ENCODE measurements at regions not wholly inside any gene's neighbourhood (a gene's known extent, or its start where the extent isn't known, plus 50 kb on each side); places are given as distances from the start of the nearest gene placed in this dataset.

- H4K91ac ChIP-seq (replicated peaks; ENCODE audit: insufficient read length, low read length), result no peak overlapping the region
- H2BK20ac ChIP-seq (ENCODE audit: low read length), result no peak overlapping the region
- H3K27me3 ChIP-seq (replicated peaks in 1 of 4; ENCODE audit: control insufficient read depth in 3 of 4, extremely low read depth in 1 of 4, insufficient read depth in 3 of 4, low read length in 3 of 4), result no peaks in the 10 kb centered on the region
- H3K4me1 ChIP-seq (replicated peaks in 1 of 4; ENCODE audit: control insufficient read depth in 3 of 4, insufficient read depth in 4 of 4, low read length in 3 of 4), result no peaks in the 10 kb centered on the region
- H3K79me1 ChIP-seq (ENCODE audit: low read depth, low read length), result no peaks in the 10 kb centered on the region
- H3K9me3 ChIP-seq (ENCODE audit: insufficient read depth in 2 of 2, low read depth in 1 of 2, low read length in 1 of 2), result no peaks in the 10 kb centered on the region
- no peak overlapping the region for H3K4me3 ChIP-seq (ENCODE audit: extremely low read depth in 1 of 4, insufficient read depth in 2 of 4, low read depth in 3 of 4, low read length in 4 of 4)
- no peaks in the 10 kb centered on the region for H3K23me2 ChIP-seq (ENCODE audit: low read depth, low read length)
- no peak overlapping the region for H3K23ac ChIP-seq (ENCODE audit: insufficient read length)
- H2BK12ac ChIP-seq (ENCODE audit: low read depth, low read length), result no peak overlapping the region
- no peak for TF ChIP-seq RFX5 (IDR thresholded peaks at IDR 0.05; ENCODE audit: borderline replicate concordance, low read depth, low read length)
- no peak for FAIRE-seq
- H4K20me1 ChIP-seq (replicated peaks in 1 of 2; ENCODE audit: control insufficient read depth in 1 of 2, insufficient read depth in 2 of 2, low read length in 2 of 2), result no peaks in the 10 kb centered on the region
- H4K8ac ChIP-seq (ENCODE audit: extremely low read depth, insufficient read depth, low read length), result no peak overlapping the region
- no peak overlapping the region for H4K5ac ChIP-seq (ENCODE audit: insufficient read length, low read depth, low read length)
- POLR2A ChIA-PET (ENCODE audit: partially characterized antibody), result no interaction called here
- CTCF ChIA-PET (ENCODE audit: partially characterized antibody), result interaction anchor here (0.6 to 4.2 kb wide), 4 partner anchors 8 to 205 kb away, joined by 3 to 23 read pairs (median 3); no protein-coding TSS in a partner anchor
- DNase-seq (ENCODE audit: low read depth in 1 of 2, low spot score in 2 of 2), result no peak
- H3K4me2 ChIP-seq (ENCODE audit: insufficient read depth in 1 of 2, low read depth in 2 of 2, low read length in 2 of 2), result no peak overlapping the region
- no peak overlapping the region for H3K14ac ChIP-seq (ENCODE audit: insufficient read length)
- H3K18ac ChIP-seq (ENCODE audit: extremely low read depth, low read length), result no peak overlapping the region
- H2BK15ac ChIP-seq (ENCODE audit: low read length), result no peak overlapping the region
- no peak overlapping the region for H2AFZ ChIP-seq (ENCODE audit: low read length)
- no peaks in the 10 kb centered on the region for H3K36me3 ChIP-seq (ENCODE audit: control insufficient read depth in 2 of 4, insufficient read depth in 4 of 4, low read length in 3 of 4)
- H3K4ac ChIP-seq (replicated peaks; ENCODE audit: insufficient read length, low read depth, low read length), result no peak overlapping the region
- no peak overlapping the region for H3K27ac ChIP-seq (ENCODE audit: low read depth, low read length)
- no peak overlapping the region for H2BK5ac ChIP-seq (ENCODE audit: low read depth, low read length)
- H3K9ac ChIP-seq (replicated peaks in 1 of 4; ENCODE audit: extremely low read depth in 1 of 4, low read depth in 3 of 4, low read length in 3 of 4), result no peak overlapping the region
- H3K79me2 ChIP-seq (ENCODE audit: control insufficient read depth in 1 of 2, insufficient read depth in 2 of 2, low read length in 2 of 2), result no peaks in the 10 kb centered on the region
- WGBS, 2 experiments (ENCODE audit: extremely low coverage in 1 of 2, insufficient coverage in 1 of 2, insufficient read length in 1 of 2, insufficient replicate concordance in 2 of 2, low coverage in 1 of 2, low lambda C conversion rate in 2 of 2, missing lambda C conversion rate in 1 of 2), result 95% methylated on average over 6 of the region's 6 CpGs; no CpG with 5 or more reads in 1 of the 2 experiments
- H2AK5ac ChIP-seq (ENCODE audit: low read depth, low read length), result no peak overlapping the region
- no peak overlapping the region for H3K56ac ChIP-seq (replicated peaks; ENCODE audit: insufficient read length, low read depth, low read length)
- H2BK120ac ChIP-seq (replicated peaks; ENCODE audit: low read depth, low read length), result no peak overlapping the region
Measured at GRCh38 chr5:61667525-61668218, 335.6 kb downstream of the ZSWIM6 start.
